Testis (tissue), 2 donors: ENCODE measurements at regions not wholly inside any gene's neighbourhood (a gene's known extent, or its start where the extent isn't known, plus 50 kb on each side); places are given as distances from the start of the nearest gene placed in this dataset.

Source experiments
- CTCF ChIP-seq, 3 experiments: fragments of 450-650 bp in 2 of 3; fragments of 200-600 bp in 1 of 3; sonication (generic) in 1 of 3; IDR thresholded peaks; one replicate each; pipeline ENCODE4 v1.5.1; 2016 to 2019; ENCODE audit warnings: antibody characterized with exemption in 3 of 3, mild to moderate bottlenecking in 2 of 3, moderate library complexity in 1 of 3
- POLR2A ChIP-seq: fragments of 450-650 bp; IDR thresholded peaks from one replicate; pipeline ENCODE4 v1.6.1; 2017; ENCODE audit warnings: antibody characterized with exemption, mild to moderate bottlenecking, moderate library complexity

GRCh38 chr5:105695941-105696340, 1974.8 kb downstream of the EFNA5 start:
- TF ChIP-seq POLR2A (no peak), CTCF (IDR thresholded peaks at IDR 0.05) (no peak)
